ENCODE measurements at regions not wholly inside any gene's neighbourhood (a gene's known extent, or its start where the extent isn't known, plus 50 kb on each side); places are given as distances from the start of the nearest gene placed in this dataset.
"Not testable (repeated sequence)": the region's sequence is repeated elsewhere in the genome, so short reads cannot be mapped to it uniquely, and the experiment has no call there.

- no peaks in the 10 kb centered on the region for H3K36me3 Mint-ChIP-seq
- no peak overlapping the region for H3K27ac Mint-ChIP-seq
- H3K4me1 Mint-ChIP-seq: no peaks in the 10 kb centered on the region
- no peak overlapping the region for H3K4me3 Mint-ChIP-seq
- ATAC-seq: no peak
- H3K27me3 Mint-ChIP-seq: no peaks in the 10 kb centered on the region
- peaks cover 0 to 7% (median 5%) of the 10 kb centered on the region in 9 donors for H3K9me3 Mint-ChIP-seq
- DNase-seq: no peak
- POLR2A ChIA-PET: no interaction called here
These were observed 1854.9 kb downstream of the MAT2B start for GRCh38 chr5:165360366-165360765.

- no peaks in the 10 kb centered on the region for H3K36me3 Mint-ChIP-seq
- no peak for DNase-seq
- H3K27ac Mint-ChIP-seq: no peak overlapping the region
- H3K9me3 Mint-ChIP-seq: peaks cover 0 to 7% (median 5%) of the 10 kb centered on the region in 9 donors
- H3K4me1 Mint-ChIP-seq: no peaks in the 10 kb centered on the region
- ATAC-seq: no peak
- POLR2A ChIA-PET: no interaction called here
- no peak overlapping the region for H3K4me3 Mint-ChIP-seq
- H3K27me3 Mint-ChIP-seq: no peaks in the 10 kb centered on the region
These were observed 1855.5 kb downstream of the MAT2B start for GRCh38 chr5:165360784-165361542.

- ATAC-seq (no peak), DNase-seq (no peak)
- no peak overlapping the region for H3K4me3 Mint-ChIP-seq
- H3K4me1 Mint-ChIP-seq: no peaks in the 10 kb centered on the region
- no peak overlapping the region for H3K27ac Mint-ChIP-seq
- H3K27me3 Mint-ChIP-seq: no peaks in the 10 kb centered on the region
- peaks cover 0 to 3% (median 0%) of the 10 kb centered on the region in 9 donors for H3K9me3 Mint-ChIP-seq
- POLR2A ChIA-PET: no interaction called here
- H3K36me3 Mint-ChIP-seq: no peaks in the 10 kb centered on the region
These were observed 1864.8 kb downstream of the MAT2B start for GRCh38 chr5:165370233-165370632.

DNA sequence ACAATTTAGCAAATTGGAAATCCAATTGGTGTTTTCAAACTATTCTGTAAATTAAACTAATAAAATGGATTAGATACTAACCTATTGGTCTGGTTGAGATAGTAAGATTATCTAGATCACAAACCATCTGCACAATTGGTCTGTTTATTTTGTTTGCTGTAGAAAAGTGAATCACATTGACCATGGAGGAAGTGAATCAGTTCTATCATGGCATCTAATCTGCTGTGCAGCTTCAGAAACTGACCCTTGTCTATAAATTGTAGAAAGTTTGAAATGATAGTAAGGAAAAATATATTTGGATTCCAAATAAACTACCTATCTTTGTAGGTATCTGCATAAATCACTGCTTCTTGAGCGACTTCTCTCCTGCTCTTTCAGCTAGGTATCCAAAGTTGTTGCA lies 1865.4 kb downstream of the MAT2B start:
- Mint-ChIP-seq H3K4me1 (no peaks in the 10 kb centered on the region), H3K27ac (no peak overlapping the region), H3K36me3 (no peaks in the 10 kb centered on the region), H3K4me3 (no peak overlapping the region), H3K27me3 (no peaks in the 10 kb centered on the region), H3K9me3 (no peaks in the 10 kb centered on the region)
- no peak for ATAC-seq
- DNase-seq: no peak
- POLR2A ChIA-PET: no interaction called here

DNA sequence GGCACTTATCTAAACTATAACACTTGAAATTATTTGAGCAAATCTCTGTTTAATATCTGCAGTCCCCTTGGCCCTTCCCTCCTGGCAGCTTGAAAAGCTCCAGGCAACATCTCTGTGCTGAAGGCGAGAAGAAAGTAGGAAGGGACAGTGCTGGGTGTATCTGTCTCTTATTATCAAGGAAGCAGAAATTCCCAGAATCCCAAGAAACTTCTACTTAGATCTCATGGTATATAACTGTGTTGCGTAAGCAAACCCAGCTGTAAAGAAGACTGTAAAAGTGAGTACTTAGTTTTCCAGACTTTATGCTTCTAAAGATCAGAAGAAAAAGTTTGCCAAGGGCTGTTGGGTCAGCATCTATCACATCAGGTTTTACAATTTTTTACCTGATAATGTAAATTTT lies 1869.8 kb downstream of the MAT2B start:
- Mint-ChIP-seq H3K4me3 (no peak overlapping the region), H3K9me3 (peaks cover 0 to 5% (median 0%) of the 10 kb centered on the region in 9 donors), H3K27me3 (no peaks in the 10 kb centered on the region), H3K36me3 (no peaks in the 10 kb centered on the region), H3K4me1 (no peaks in the 10 kb centered on the region), H3K27ac (no peak overlapping the region)
- DNase-seq (no peak), ATAC-seq (no peak)
- POLR2A ChIA-PET: no interaction called here

DNA sequence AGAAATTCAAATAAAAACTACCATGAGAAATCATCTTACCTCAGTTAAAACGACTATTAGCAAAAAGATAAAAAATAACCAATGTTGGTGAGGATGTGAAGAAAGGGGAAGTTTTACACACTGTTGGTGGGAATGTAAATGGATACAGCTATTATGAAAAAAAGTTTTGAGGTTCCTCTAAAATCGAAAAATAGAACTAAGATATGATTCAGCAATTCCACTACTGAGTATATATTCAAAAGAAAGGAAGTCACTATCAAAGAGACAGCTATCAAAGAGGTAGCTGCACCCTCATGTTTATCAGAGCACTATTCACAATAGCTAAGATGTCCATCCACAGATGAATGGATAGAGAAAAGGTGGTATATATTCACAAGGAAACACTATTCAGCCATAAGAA lies 1888.4 kb downstream of the MAT2B start:
- Mint-ChIP-seq H3K27ac (no peak overlapping the region), H3K4me3 (no peak overlapping the region), H3K36me3 (no peaks in the 10 kb centered on the region), H3K4me1 (no peaks in the 10 kb centered on the region), H3K27me3 (no peaks in the 10 kb centered on the region), H3K9me3 (peaks cover 7 to 22% (median 10%) of the 10 kb centered on the region in 9 donors)
- DNase-seq (no peak), ATAC-seq (no peak)
- POLR2A ChIA-PET: no interaction called here

DNA sequence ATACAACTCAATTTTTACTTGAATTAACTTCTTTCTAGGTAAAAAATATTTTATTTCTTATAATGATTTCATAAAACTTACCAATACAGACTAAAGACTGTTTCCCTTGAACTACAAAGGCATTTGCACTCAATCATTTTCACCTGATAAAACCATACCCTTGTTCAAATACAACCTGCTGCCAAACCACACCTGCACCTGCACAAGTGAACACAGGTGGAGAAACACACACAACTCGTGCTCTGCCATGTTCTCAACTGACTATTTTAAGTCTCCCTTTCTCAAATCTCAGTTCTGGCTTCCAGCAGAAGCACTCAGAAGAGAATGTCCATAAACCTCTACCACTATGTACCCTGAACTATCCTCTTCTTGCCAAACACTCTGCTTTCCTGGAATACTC lies 1892.1 kb downstream of the MAT2B start:
- Mint-ChIP-seq H3K9me3 (peaks cover 0 to 11% (median 3%) of the 10 kb centered on the region in 9 donors), H3K4me1 (no peaks in the 10 kb centered on the region), H3K27me3 (no peaks in the 10 kb centered on the region), H3K36me3 (no peaks in the 10 kb centered on the region), H3K4me3 (no peak overlapping the region), H3K27ac (no peak overlapping the region)
- DNase-seq (no peak), ATAC-seq (no peak)
- POLR2A ChIA-PET: no interaction called here

GRCh38 chr5:165400086-165400485 lies 1894.7 kb downstream of the MAT2B start:
- no peak for ATAC-seq
- no peak overlapping the region for H3K4me3 Mint-ChIP-seq
- H3K27ac Mint-ChIP-seq: no peak overlapping the region
- no peak for DNase-seq
- no peaks in the 10 kb centered on the region for H3K4me1 Mint-ChIP-seq
- H3K36me3 Mint-ChIP-seq: no peaks in the 10 kb centered on the region
- POLR2A ChIA-PET: no interaction called here
- H3K27me3 Mint-ChIP-seq: no peaks in the 10 kb centered on the region
- H3K9me3 Mint-ChIP-seq: peaks cover 0 to 10% (median 3%) of the 10 kb centered on the region in 9 donors

DNA sequence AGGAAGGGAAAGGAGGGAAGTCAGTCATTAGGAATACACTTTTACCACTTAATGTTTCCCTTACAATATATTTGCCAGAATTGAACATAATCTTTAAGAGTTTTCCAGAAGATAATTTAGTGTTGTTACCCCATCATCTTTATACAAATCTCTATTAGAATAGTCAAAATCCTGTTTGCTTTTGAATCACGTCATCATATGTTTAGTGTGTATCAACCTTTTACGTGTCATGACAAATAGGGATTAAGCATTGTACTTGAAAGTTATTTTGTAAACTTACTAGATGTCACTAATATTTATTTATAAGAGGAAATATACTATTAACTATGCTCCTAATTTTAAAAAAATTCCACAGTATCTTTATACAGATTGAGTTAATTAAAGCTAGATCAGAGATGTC lies 1899.5 kb downstream of the MAT2B start:
- Mint-ChIP-seq H3K4me3 (no peak overlapping the region), H3K9me3 (peaks cover 0 to 21% (median 9%) of the 10 kb centered on the region in 9 donors), H3K4me1 (no peaks in the 10 kb centered on the region), H3K27me3 (no peaks in the 10 kb centered on the region), H3K27ac (no peak overlapping the region), H3K36me3 (no peaks in the 10 kb centered on the region)
- POLR2A ChIA-PET: no interaction called here
- ATAC-seq: no peak
- DNase-seq: no peak

DNA sequence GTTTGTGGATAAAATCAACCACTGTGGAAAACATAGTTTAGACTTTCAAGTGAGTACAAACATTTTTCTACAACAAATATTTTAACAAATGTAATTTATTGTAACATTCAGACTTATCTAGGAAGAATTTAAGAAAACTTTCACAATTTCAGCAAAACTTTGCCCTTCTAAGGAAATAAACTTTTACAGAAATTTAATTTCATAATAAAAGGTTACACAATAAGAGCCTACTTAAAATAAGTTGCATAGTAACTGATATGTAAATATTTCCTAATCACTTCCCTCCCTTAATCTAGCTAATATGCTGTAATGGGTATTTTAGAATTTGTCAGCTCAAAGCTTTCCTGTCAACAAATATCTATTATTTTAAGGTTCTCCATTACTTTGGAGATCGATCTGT lies 1899.9 kb downstream of the MAT2B start:
- DNase-seq (no peak), ATAC-seq (no peak)
- H3K27me3 Mint-ChIP-seq: no peaks in the 10 kb centered on the region
- H3K4me1 Mint-ChIP-seq: no peaks in the 10 kb centered on the region
- no peak overlapping the region for H3K27ac Mint-ChIP-seq
- H3K9me3 Mint-ChIP-seq: peaks cover 0 to 21% (median 9%) of the 10 kb centered on the region in 9 donors
- H3K36me3 Mint-ChIP-seq: no peaks in the 10 kb centered on the region
- POLR2A ChIA-PET: no interaction called here
- H3K4me3 Mint-ChIP-seq: no peak overlapping the region

DNA sequence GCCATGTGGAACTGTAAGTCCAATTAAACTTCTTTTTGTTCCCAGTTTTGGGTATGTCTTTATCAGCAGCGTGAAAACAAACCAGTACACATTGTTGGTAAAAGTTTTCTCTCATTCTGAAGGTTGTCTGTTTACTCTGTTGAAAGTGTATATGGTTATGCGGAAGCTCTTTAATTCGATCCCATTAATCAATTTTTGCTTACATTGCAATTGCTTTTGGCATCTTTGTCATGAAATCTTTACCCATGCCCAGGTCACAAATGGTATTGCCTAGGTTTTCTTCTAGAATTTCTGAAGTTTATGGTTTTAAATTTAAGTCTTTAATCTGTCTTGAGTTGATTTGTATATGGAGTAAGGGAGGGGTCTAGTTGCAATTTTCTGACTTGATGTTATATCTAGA lies 1901.9 kb downstream of the MAT2B start:
- Mint-ChIP-seq H3K36me3 (no peaks in the 10 kb centered on the region), H3K27me3 (no peaks in the 10 kb centered on the region), H3K27ac (peak overlapping the region in 1 of 10 donors; percentile 53), H3K4me1 (no peaks in the 10 kb centered on the region), H3K9me3 (peaks cover 0 to 29% (median 9%) of the 10 kb centered on the region in 9 donors), H3K4me3 (no peak overlapping the region)
- DNase-seq (no peak), ATAC-seq (no peak)
- POLR2A ChIA-PET: no interaction called here

DNA sequence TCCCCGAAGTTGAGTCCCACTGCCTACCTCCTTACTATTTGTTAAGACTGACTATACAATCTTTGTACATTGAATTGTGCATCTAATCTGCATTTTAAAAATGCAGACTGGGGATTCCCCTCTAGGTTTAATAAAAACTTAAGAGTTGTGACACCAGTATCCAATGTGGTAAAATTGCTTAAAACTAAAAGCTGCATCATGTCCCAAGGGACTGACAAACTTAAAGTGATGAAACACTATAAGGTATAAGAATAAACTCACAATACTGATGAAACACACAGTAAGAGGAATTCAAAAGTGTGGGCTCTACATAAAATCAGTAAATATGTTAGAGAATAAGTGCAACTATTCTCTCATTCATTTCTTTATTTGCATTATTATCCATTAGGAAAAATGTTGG lies 1905.1 kb downstream of the MAT2B start:
- ATAC-seq (no peak), DNase-seq (no peak)
- Mint-ChIP-seq H3K4me1 (no peaks in the 10 kb centered on the region), H3K4me3 (no peak overlapping the region), H3K36me3 (no peaks in the 10 kb centered on the region), H3K27me3 (no peaks in the 10 kb centered on the region), H3K27ac (no peak overlapping the region), H3K9me3 (peaks cover 0 to 49% (median 9%) of the 10 kb centered on the region in 9 donors)
- POLR2A ChIA-PET: no interaction called here

DNA sequence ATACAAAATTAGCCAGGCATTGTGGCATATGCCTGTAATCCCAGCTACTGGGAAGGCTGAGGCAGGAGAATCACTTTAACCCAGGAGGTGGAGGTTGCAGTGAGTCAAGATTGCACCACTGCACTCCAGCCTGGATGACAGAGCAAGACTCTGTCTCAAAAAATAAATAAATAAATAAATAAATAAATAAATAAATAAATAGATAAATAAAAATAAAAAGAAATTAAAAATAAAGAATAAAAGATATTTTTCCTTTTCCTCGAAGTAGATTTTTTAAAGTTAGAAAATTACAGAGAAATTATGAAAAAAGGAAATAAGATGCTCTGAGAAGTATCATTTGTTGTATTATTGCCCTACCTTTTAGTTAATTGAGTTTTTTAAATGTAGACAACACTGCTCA lies 1906.1 kb downstream of the MAT2B start:
- H3K4me3 Mint-ChIP-seq, POLR2A ChIA-PET, H3K36me3 Mint-ChIP-seq, H3K27me3 Mint-ChIP-seq, ATAC-seq, DNase-seq, H3K4me1 Mint-ChIP-seq, H3K27ac Mint-ChIP-seq: not testable (repeated sequence)
- H3K9me3 Mint-ChIP-seq: peaks cover 0 to 51% (median 9%) of the 10 kb centered on the region in 9 donors

GRCh38 chr5:165420493-165420892 lies 1915.1 kb downstream of the MAT2B start:
- Mint-ChIP-seq H3K36me3 (no peaks in the 10 kb centered on the region), H3K9me3 (peaks cover 0 to 12% (median 5%) of the 10 kb centered on the region in 9 donors), H3K4me3 (no peak overlapping the region), H3K27ac (no peak overlapping the region), H3K4me1 (no peaks in the 10 kb centered on the region), H3K27me3 (no peaks in the 10 kb centered on the region)
- no peak for DNase-seq
- POLR2A ChIA-PET: no interaction called here
- ATAC-seq: no peak
